GM19463 (cell line): ENCODE measurements at regions not wholly inside any gene's neighbourhood (a gene's known extent, or its start where the extent isn't known, plus 50 kb on each side); places are given as distances from the start of the nearest gene placed in this dataset.
A peak's percentile ranks its signal among the peaks of the same experiment; 100 is the strongest.

Experiments used
- ATAC-seq: cut with Tn5 transposase; IDR thresholded peaks from one replicate; pipeline ENCODE4 v1.9.1; 2021; ENCODE audit warnings: mild to moderate bottlenecking, moderate library complexity; ENCODE audit not compliant: unreplicated experiment

DNA sequence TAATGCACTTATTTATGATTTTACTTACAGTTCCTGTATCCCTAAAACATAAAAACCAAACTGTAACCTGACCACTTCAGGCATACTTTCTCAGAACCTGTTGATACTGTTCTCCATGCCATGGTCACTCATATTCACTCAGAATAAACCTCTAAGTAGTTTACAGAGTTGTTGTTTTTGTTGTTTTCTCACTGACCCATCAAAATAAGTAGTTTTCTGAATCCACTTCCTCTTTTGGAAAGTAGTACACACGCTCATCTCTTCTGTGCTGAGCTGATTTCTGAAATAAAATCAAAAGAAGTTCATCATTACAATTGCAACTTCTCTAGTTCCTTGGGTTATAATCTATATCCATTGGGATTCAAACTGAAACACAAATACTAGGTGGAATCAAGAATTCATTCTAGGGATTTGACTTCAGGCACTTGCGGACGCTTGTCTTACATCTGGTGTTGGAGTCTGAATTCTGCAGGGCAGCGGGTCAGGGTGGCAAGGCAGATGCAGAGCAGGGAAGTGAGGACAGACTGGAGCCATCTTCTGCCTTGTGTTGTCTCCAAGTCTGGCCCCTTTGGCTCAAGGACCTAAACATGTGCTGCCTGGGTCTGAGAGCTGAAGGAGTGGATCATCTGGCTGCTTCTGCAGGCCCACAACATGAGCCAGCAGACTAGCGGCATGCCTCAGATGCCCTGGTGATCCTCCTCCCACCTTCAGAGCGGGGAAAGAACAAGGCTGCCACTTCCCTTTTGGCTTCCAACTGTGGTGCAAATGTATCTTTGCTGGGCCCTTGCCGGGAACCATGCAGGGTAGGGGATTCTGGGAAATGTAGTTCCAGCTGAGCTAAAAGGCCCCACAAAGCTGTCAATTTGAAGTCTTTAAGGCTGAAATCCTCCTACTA lies 167.9 kb upstream of the MYLIP start:
- ATAC-seq: no peak

GRCh38 chr6:15957655-15958169 lies 171.2 kb upstream of the MYLIP start:
- no peak for ATAC-seq

- ATAC-seq: no peak
These were observed 172.4 kb upstream of the MYLIP start for GRCh38 chr6:15956205-15957106.

GRCh38 chr6:15955484-15955883 lies 173.4 kb upstream of the MYLIP start:
- no peak for ATAC-seq

GRCh38 chr6:15953152-15953880 lies 175.6 kb upstream of the MYLIP start:
- no peak for ATAC-seq

GRCh38 chr6:15952231-15953151 lies 176.4 kb upstream of the MYLIP start:
- ATAC-seq: no peak

GRCh38 chr6:15950962-15951569 lies 177.8 kb upstream of the MYLIP start:
- no peak for ATAC-seq

DNA sequence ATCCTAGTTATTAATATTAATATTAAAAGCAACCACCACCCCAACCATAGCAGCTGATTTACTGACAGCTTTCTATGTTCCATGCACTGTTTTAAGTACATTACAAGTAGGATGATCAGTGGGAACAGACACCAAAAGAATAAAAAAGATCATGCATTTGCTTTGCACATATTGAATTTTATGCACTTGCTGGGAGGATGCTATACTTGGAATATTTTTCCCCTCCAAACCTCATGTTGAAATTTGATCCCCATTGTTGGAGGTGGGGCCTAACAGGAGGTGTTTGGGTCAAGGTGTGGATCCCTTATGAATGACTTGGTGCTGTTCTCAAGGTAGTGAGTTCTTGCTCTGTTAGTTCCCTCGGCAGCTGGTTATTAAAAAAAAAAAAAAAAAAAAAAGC lies 178.9 kb upstream of the MYLIP start:
- ATAC-seq: no peak

DNA sequence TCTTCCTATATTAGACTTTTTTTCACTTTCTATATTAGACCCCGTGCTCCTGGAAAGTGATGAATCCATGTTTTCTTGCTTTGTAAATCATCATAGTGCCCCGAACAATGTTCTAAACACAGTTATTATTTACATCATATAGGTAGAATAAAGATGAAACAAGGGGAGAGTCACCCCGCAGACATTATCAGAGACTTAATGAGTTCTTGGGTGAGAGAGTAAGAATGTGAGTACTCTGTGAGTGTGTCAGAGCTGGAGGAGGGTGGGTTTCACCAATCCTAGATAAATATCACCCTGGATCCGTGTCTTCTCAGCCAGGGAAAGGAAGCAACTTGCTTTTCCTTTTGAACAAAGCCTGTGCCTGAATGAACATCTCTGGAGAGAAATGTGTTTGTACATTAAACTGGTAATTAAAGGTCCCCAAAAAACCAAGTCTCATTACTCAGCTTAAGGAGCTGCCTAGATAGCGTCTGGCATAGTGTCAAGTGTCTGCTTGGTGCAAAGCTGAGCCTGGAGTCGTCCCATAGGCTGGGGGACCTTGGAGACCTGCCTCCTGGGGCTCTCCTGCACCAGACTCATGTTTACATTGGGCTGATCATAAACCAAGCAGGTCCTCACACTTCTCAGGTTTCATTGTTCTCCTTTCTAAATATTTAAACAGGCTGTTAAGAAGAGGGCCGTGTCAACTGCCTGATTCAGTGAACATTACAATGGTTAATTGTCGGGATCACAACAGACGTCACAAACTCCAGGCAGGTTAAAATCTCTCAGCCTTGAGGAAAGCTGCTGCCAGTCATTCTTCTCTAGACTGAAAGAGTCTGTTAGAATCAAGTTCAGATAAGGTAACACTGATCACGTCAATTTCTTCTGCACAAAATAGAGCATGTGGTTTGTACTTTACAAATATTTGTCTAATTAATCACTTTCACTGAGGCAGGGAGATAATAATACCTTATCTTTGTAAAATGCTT lies 179.7 kb upstream of the MYLIP start:
- no peak for ATAC-seq

- no peak for ATAC-seq
These were observed 181.0 kb upstream of the MYLIP start for GRCh38 chr6:15947923-15948322.

- ATAC-seq: no peak
These were observed 181.4 kb upstream of the MYLIP start for GRCh38 chr6:15947436-15947835.

- ATAC-seq: no peak
These were observed 182.0 kb upstream of the MYLIP start for GRCh38 chr6:15946701-15947385.

DNA sequence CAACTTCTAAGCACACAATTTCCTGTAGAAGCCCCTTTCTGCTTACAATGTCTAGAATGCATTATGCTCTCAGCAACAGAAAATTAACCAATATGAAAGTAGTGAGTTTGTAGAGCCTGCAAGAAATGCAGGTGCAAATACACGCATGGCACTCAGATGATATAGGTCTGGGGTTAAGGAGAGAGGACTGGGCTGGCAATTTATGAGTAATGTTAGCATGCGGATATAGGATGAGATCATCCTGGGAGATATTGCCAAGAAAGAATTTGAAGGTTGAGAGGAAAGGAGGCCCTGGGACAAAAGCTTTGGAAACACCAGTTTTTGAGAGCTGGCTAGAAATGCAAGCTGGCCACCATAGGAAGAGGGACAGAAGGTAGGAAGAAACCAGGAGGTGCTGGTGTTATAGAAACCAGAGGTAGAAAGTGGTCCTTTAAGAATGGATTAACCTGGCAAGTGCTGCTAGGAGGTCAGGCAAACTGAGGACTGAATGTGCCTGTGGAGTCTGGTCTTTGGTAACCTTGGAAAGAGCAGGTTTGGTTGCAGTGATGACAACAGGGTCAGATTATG lies 183.2 kb upstream of the MYLIP start:
- ATAC-seq: no peak

- no peak for ATAC-seq
These were observed 185.5 kb upstream of the MYLIP start for GRCh38 chr6:15943423-15943822.

DNA sequence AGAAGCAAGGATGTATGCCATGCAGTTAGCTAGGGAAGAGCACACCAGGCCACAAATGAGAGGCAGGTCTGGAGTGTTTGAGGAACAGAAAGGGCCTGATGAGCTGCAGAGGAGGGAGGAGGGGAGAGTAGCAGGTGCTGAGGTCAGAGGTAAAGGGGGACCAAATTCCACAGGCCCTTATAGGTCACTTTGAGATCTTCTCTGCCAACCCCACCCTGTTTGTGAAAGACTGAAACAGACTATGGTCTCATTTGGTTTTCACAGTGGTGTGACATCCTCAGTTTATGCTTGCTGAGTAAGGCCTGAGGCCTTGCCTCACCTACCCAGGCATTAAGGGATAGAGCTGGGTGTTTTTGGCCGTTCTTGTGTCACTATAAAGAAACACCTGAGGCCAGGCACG lies 187.7 kb upstream of the MYLIP start:
- ATAC-seq: peak; percentile 53

DNA sequence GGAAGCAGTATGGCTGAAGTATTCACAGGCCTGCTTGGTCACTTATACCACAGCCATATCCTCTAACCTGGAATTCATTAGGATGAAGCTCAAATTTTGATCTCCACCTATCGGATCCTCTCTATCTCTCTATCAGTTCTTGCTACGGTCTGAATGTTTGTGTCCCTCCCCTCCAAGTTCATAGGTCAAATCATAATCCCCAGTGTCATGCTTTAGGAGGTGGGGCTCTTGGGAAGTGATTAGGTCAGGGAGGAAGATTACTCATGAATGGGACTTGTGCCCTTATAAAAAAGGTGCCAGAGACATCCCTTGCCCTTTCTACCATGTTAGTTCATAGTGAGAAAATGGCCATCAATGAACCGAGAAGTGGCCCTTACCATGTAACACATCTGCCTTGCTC lies 190.8 kb upstream of the MYLIP start:
- ATAC-seq: no peak

- ATAC-seq: no peak
These were observed 191.3 kb upstream of the MYLIP start for GRCh38 chr6:15937602-15938001.
